HG02970 (cell line): ENCODE measurements at regions not wholly inside any gene's neighbourhood (a gene's known extent, or its start where the extent isn't known, plus 50 kb on each side); places are given as distances from the start of the nearest gene placed in this dataset.

ENCODE experiments used
- ATAC-seq: cut with Tn5 transposase; IDR thresholded peaks from one replicate; pipeline ENCODE4 v1.9.1; 2021; ENCODE audit warnings: mild to moderate bottlenecking, moderate library complexity, moderate number of reproducible peaks; ENCODE audit not compliant: unreplicated experiment, low FRiP score

GRCh38 chr5:4095918-4096630, 500.4 kb downstream of the IRX1 start:
- no peak for ATAC-seq

- no peak for ATAC-seq
Observed at GRCh38 chr5:4097199-4097598, 501.6 kb downstream of the IRX1 start.

- ATAC-seq, result no peak
Observed at GRCh38 chr5:4098226-4098625, 502.6 kb downstream of the IRX1 start.

- ATAC-seq, result no peak
Observed at GRCh38 chr5:4099386-4099785, 503.8 kb downstream of the IRX1 start.

- ATAC-seq, result no peak
Observed at GRCh38 chr5:4100739-4101138, 505.1 kb downstream of the IRX1 start.

GRCh38 chr5:4101189-4101588, 505.6 kb downstream of the IRX1 start:
- ATAC-seq, result no peak

GRCh38 chr5:4104831-4105597, 509.4 kb downstream of the IRX1 start:
- ATAC-seq, result no peak

- ATAC-seq, result no peak
Observed at GRCh38 chr5:4108690-4109089, 513.1 kb downstream of the IRX1 start.

GRCh38 chr5:4113426-4113825, 517.8 kb downstream of the IRX1 start:
- no peak for ATAC-seq

- ATAC-seq, result no peak
Observed at GRCh38 chr5:4113905-4114304, 518.3 kb downstream of the IRX1 start.

GRCh38 chr5:4114452-4114851, 518.8 kb downstream of the IRX1 start:
- no peak for ATAC-seq

GRCh38 chr5:4116834-4117233, 521.2 kb downstream of the IRX1 start:
- ATAC-seq, result no peak

- ATAC-seq, result no peak
Observed at GRCh38 chr5:4124221-4124970, 528.8 kb downstream of the IRX1 start.

- no peak for ATAC-seq
Observed at GRCh38 chr5:4128994-4129393, 533.4 kb downstream of the IRX1 start.

- ATAC-seq, result no peak
Observed at GRCh38 chr5:4129523-4129922, 533.9 kb downstream of the IRX1 start.

GRCh38 chr5:4130819-4131218, 535.2 kb downstream of the IRX1 start:
- no peak for ATAC-seq

GRCh38 chr5:4137781-4138180, 542.1 kb downstream of the IRX1 start:
- no peak for ATAC-seq

GRCh38 chr5:4142842-4143241, 547.2 kb downstream of the IRX1 start:
- ATAC-seq, result no peak

- no peak for ATAC-seq
Observed at GRCh38 chr5:4144411-4145007, 548.9 kb downstream of the IRX1 start.

GRCh38 chr5:4145511-4145910, 549.9 kb downstream of the IRX1 start:
- no peak for ATAC-seq

- ATAC-seq, result no peak
Observed at GRCh38 chr5:4148009-4148408, 552.4 kb downstream of the IRX1 start.
